C1 segment of cervical spinal cord (tissue), 14 donors: ENCODE measurements at regions not wholly inside any gene's neighbourhood (a gene's known extent, or its start where the extent isn't known, plus 50 kb on each side); places are given as distances from the start of the nearest gene placed in this dataset.

ENCODE experiments used
- DNase-seq, 14 donors: peaks; one replicate each; lab custom pipeline; 2025; lab: John Stamatoyannopoulos, UW

DNA sequence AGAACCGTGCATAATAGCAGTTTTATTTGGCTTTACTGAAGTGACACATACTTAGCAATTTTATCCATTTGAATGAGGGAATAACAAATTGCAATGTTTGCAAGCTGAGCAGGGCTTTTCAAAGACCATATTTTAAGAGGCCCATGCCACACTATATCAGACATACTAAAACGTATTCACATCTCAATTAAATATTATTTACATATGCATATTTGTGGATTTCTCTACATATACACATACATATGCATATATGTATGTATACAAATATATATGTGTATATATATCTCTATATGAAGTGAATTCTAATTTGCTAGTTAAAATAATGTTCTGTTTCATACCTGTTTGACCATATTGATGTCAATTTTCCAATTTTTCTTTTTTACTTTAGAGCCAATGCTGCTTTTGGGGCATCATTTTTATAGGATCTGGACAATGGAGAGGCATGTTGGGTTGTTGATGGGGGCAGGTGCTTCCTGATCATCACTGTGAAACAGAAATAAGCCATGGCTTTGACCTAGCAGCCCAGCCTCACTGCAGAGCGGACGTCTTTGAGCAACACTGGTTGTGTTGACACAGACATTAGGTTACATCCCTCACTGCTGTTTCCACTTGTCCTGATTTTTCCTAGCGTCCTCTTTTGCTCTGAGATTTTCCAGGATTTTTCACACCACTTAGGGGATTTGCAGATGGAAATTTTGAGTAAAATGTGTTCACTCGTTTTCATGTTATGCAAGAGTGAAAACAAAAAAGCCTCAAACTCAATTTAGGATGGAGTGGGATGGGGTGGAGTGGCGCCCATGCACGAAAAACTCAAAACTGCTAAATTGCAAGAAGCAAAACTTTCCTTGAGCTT, 56.9 kb downstream of the RDH14 start:
- DNase-seq, result no peak

DNA sequence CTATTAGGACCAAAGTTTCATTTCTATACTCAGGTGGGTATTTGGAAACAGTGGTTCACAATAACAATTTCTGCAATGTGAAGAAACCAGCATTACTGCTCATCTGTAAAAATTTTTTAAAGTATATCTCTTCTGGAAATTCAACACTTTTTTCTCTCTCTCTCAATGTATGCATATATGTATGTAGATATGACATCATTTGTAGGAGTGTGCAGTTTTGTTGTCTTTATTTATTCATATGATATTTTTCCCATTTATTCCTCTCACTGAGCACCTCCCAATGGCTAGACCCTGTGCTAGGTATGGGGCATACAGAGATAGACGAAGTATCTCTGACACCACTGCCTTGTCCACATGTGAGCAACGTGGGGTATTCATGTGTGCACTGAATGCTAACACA, 58.3 kb downstream of the RDH14 start:
- no peak for DNase-seq

DNA sequence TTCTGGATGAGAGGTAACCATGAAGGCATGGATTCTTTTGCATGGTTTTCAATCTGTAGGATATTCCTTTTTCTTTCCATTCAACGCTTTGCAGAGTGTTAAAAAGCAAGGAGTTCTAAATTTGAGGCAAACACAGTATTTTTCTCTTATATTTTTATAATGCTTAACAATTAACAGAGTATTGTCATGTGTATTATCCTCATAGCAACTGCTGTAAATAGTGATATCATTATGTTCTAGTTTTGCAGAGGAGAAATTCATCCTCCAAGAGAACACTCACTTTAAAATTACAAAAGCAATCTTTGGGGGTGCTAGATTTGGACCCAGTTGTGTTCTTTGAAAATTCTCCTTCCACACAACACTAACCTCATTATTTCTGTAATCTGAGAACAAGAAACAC, 58.7 kb downstream of the RDH14 start:
- DNase-seq, result no peak

DNA sequence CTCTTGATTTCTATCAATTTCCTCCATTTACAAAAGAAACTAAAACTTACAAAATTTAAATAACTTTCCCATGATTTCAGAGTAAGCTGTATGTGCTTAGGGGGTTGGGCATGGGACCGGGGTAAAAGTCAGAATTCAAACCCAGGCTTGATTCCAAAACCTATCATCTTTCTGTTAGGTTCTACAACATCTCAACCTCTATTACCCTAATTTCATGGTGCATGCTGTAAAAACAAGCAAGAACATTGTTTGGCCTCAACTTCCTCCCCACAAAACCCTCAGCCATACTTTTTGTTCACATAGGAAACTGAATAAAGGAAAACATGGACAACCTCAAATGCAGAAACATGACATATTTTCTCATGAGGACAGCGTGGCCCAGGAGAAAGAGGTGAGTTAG, 59.3 kb downstream of the RDH14 start:
- no peak for DNase-seq

DNA sequence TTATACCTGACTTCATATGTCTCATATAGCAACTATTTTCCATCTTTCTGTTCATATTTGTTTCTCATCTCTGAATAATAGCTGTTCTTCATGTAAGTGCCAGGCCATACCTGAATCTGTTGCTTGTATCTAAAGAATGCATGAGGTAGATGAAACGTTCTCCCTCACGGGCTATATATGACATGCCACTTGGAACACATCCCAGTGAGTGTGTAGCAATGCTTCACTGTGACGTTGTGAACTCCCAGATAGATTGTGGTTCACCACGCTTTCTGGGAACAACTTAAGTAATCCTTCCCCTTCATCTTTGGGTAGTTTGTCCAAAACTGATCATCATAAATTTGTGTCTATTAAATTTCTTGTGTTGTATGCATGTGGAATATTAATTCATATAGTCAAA, 60.1 kb downstream of the RDH14 start:
- no peak for DNase-seq

DNA sequence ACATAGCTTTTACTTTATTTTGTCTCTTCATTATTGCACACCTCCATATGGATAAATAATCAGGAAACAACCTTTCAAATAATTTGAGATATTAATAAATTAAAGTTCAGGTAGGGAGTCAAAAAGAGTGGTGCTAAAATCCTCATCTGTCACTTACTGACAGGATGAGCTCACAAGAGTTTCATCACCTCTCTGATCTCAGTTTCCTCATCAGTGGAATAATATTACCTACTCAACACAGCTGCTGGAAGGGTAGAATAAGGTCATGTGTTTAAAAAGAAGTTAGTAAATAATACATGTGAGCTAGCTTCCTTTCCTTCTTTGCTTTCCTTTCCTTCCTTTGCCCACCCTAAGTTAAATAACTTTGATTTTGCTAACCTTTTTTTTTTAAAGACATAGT, 61.9 kb downstream of the RDH14 start:
- no peak for DNase-seq

DNA sequence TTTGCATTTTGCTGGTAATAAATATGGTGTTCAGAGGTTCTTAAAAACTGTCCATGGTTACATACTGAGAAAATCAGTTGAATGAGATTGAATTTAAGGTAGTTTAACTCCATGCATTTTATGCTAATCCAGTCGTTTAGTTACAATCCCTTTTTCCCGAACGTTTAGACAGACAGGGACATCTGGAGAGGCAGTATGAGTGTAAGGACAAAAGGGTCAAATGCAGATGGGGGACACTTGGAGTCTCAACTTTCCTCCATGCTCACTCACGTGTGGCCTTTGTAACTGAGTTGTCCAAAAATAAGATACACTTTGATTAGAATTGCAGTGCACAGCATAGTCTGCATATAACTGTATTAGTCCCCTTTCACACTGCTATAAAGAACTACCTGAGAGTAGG, 63.9 kb downstream of the RDH14 start:
- no peak for DNase-seq

DNA sequence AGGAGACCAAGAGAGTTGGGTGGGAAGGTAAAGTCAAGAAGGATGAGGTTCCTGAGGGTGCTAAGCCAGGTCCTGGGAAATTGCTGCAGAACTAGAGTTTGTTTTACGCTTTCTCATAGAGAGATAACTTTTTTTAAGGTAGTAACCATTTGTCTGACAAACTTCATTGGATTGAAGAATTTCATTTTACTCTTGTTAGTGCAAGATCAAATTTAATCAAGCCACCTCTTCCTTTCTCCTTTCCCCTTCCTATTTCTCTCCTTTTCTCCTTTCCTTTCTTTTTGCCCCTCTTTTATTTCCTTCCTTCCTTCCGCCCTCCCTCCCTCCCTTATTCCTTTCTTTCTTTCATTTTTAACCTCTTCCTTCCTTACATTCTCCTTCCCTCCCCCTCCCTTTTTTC, 65.4 kb downstream of the RDH14 start:
- DNase-seq, result no peak

DNA sequence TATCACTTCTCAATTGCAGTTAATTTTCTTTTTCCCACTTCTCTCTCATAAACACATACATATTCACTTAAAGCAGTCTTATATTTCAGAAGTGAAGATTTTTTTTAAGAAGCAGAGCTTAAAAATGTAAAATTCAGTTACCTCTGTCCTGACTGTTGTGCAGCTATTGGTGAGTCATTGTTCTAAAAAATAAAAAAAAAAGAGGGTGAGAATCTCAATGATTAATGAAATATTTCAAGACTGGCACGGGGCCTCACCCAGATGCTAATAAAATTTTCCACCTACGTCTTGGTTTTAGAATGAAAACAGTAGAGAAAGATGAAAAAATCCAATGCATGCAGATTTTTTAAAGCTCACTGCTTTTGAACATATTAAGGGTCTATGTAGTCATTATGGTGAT, 67.7 kb downstream of the RDH14 start:
- no peak for DNase-seq

DNA sequence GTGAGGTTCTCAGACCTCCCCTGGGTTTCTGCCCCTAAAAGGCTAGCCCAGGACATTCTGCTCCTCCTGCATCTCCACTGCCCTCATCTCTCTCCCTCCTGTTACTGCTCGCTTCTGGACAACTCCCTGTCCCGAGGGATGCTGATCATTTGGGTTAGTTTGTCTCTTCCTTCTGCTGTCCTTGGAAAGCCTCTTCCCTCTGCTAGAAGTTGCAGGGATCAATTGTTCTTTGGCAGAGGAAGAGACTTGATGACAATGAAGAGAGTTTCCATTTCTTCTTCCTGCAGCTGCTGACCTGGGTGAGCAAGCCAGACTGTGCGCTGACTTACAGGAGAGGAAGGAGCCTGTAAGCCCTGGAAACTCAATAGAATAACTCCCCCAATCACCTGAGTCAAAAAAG, 68.9 kb downstream of the RDH14 start:
- DNase-seq, result no peak

DNA sequence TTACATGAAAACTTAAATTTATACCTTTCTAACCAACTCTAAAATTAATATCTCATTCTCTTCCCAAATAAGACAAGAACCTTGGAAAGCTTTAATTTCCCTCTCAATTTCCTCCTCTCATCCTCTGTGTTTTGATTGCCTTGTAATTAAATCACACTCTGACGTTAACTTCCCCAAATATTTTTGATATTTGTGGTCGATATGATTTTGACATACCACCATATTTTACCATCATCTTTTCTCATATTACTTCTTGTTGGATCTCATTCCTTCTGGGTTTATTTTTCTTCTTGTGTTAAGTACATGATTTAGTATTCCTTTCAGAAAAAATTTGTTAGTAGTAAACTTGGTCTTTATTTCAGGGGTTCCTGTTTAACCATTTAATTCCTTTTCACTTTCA, 69.6 kb downstream of the RDH14 start:
- no peak for DNase-seq

DNA sequence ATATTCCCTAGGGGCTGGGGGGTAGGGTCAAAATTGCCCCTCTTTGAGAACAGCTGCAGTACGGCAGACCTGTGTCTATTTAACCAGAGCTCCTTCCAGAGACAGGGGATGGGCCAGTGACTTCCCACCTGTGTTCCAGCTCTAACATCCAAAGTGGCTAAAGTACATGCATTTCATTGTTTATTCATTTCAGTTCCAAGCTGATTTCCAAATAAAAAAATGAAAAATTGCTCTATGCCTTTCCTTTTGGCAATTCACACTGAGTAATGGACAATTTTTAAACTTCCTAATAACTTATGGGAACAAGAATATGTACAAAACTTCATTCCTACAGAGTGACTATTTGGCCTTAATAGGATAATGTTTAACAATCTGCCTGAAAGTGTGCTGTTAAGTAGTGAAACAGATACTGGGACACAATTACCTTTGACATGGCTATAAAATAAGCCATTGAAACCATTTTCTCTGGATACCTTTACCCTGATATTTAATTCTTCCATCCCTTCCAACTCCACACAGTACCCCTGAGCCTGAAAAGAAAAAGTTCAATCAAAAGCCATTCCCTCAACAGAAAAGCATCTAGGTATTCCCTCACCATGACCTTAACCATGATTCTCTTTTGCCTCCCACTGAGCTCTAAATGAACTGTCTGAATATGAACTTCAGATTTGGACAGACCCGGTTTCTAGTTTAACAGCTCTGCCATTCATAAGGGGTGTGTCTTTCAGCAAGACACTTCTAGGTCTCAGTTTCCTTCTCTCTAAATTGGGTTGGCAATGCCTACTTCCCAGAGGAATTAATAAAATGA, 73.1 kb downstream of the RDH14 start:
- no peak for DNase-seq

DNA sequence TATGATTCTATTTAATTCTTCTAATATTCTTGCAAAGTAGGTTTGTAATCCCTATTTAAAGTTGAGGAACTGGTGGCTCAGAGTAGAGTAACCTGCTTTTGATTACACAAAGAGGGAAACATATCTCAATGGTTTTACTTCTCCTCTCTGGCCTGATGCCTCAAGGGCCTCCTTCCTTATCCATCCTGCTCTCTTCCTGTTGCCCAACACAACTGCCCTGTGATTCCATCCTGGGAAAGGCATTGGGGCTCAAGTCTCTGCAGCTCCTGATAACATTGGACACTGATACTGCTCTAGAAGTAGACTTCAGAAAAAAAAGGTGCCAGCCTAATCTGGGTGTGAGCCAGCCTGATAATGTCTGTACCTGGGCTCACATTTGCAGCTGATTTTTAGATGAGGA, 75.8 kb downstream of the RDH14 start:
- no peak for DNase-seq

DNA sequence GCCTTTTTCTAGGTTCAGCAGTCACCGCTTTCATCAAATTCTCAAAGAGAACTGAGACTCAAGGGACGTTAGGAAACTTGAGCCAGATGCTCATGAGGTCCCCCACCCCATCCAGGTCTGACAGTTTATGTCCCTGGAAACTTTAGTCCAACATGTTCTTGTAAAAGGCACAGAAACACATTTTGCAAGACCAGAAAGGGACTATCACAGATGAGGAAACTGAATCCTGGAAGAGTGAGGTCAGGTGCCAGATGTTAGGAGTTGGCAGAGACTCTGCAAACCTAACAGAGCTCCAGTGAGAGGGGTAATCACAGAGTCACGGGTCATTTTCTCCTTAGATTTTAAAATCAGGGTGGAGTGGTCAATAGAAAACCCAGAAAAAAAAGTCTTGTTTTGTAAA, 76.6 kb downstream of the RDH14 start:
- DNase-seq, result no peak

DNA sequence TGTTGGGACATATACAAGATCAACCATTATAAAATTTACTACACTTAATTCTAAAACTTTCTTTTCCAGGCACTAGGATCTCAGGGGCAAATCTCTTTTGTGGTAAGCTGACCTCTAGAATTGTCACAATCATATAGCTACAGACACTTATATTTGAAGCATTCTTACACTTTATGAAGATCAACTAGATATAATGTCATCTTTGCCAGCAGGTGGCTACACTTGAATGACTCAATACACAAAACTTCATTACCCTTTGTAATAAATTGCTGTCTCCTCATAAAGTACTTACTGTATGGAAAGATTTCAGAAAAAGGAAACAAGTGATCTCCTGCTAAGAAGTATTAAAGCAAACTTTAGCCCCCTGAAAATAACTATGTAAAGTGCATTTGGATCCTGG, 77.8 kb downstream of the RDH14 start:
- DNase-seq, result no peak

DNA sequence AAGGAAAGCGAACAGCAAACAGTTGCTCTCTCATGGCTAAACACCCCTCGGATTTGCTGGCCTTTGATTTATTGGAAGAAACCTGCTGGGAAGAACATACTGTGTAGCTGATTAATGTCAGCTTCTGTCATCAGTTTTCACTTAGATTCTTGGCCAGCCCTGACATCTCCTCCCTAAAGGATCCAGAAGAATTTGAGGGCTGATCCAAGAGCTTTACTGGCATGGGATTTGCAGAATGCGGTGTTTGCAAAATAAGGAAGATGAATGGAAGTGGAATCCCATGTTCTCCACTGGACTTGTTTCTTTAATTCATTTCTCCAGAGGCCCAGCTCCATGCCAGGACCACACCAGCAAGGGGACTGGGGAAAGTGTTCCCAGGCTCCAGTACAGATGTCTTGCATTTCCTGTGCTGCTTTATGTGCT, 80.5 kb downstream of the RDH14 start:
- DNase-seq, result no peak

DNA sequence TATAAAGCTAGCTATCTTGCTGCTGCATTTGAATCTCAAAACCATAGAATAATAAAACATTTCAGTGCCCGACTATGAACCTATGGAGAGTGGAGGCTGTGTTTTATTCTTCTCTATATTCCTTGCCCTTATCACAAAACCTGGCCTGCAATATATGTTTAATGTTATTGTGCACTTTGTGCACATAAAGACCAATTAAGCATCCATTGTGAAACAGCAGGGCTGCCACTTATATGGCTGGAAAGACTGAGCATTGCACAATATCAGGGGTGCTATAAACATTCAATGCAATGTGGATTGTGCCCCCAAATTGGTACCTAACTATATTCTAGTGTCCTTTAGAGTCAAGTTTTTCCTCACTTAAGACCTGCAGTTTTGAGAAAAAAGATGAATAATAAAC, 83.2 kb downstream of the RDH14 start:
- DNase-seq, result no peak

DNA sequence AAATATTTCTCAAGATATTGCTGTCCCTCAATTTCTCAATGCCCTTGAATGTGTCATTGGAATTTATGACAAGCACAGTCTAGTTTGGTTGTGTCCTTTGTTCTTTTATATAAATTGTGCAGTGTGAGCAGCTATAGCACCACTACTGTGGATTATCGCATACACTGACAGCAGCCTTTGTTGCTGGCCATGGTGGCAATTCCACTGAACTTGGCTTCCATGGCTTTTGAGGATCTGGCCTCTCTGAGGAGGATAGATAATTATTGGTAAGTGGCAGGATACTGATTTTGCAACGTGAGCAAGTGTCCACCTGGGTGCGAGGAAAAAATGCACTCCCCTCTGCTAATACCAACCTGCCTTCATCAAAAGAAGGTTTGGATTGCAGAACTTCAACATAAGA, 84.0 kb downstream of the RDH14 start:
- DNase-seq, result no peak

DNA sequence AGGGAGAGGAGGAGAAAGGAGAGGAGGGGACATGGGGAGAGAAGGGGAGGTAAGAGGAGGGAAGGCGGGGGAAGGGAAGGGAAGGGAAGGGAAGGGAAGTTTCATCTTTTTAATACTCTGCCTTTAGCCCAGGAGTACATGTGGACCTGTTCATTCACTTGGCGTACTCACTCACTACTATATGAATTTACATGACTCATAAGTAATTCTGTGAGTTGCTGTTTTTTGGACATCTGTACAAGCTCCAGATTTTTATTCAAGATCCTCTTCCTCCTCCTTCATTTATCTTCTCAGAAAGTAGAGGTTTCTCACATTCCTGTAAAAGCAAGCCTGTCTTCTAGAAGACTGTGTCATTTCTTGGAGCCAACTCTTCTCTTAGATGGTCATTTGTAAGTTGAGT, 84.6 kb downstream of the RDH14 start:
- DNase-seq, result no peak

DNA sequence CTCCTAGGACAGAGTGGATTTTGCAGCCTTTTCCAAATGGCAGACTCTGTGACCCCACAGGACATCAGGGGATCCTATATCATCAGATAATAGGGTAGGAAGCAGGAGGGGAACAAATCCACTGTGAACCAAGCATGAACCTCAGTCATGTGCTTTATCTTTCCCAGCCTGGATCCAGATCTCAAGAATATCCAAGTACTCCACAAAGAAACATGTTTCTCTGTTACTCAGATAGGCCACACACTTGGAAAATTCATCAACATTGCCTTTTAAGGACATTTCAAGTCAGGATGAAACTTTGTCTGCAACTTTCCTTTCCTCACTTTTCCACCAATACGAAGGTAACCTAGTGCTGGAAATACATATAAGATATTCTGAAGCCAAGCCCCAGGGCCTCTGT, 85.8 kb downstream of the RDH14 start:
- DNase-seq, result no peak

DNA sequence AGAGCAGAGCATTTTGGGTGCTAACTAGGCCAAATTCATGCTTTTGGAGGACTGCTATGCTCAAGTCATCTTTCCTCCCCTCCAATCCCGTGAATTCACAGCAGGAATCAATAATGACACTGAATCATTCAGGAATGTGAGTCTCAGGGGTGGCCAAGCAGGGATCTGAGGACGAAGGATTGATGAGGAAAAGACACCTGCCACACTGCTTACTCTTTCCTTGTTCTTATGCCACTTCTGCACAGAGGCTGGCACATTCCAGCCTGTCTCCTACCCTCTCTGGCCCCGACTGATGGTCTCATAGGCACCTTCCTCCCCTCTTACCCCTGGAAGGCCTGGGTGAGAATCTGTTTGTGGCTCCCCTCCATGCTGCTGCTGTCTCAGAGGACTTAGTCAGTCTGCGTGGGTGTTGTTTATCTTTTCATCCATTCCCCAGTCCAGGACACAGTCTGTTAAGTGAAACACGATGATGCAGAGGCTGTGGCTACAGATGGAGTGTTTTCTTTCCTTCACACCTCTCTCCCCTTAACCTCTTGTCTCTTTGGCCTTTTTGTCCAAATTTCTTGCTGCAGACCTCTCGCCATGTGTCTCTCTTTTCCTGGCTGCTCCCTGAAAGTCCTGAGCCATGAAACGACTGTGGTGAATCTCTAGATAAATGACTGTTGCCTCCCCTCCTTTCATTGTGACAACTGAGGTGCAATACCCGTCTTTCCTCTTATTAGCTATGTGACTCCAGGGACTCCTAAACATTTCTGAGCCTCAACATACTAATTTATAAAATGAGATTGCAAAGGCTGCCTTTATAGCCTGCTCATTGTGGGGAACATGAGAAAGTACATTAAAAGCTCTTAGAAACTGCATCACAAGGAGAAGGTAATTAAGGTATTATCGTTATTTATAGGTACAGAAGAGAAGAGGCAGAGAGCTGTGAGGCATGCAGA, 86.9 kb downstream of the RDH14 start:
- DNase-seq, result no peak

DNA sequence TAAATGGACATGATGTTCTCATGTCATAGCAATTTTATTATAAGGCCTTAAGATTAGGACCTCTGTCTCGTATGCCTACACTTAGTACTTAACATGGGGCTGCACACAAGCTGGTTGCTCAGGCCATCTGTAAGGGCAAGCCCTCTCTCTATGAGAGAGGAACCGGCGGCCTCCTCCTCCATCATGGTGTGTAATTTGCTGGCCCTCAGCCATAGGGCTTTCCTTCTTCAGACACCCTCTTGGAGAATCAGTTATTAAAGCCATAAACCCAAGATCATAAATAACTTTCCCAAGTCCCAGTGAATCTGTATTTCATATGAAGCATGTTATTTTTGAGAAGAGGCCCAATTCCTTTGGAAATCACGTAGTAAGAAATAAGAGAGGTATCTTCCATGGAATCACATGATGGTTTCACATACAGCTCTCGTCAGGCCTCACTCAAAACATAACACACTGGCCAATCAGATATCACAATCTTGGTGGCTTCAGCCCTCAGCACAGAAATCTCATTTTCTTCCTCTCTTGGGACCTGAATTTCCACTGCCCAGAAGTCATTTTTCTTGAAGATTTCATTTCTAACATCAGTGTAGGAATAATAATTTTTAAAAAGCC, 92.6 kb downstream of the RDH14 start:
- DNase-seq, result no peak
